ENCODE measurements at regions not wholly inside any gene's neighbourhood (a gene's known extent, or its start where the extent isn't known, plus 50 kb on each side); places are given as distances from the start of the nearest gene placed in this dataset.
"Not testable (repeated sequence)": the region's sequence is repeated elsewhere in the genome, so short reads cannot be mapped to it uniquely, and the experiment has no call there.

- 100% methylated on average over 1 of the region's 3 CpGs for WGBS (ENCODE audit: insufficient coverage)
- no peaks in the 10 kb centered on the region for H3K9me3 ChIP-seq (ENCODE audit: control insufficient read depth, insufficient read depth, low read length)
- H3K27ac ChIP-seq (ENCODE audit: low read depth, low read length): no peak overlapping the region
- H3K4me1 ChIP-seq (ENCODE audit: control insufficient read depth, insufficient read depth, low read length): no peaks in the 10 kb centered on the region
- H3K4me3 ChIP-seq (ENCODE audit: low read depth, low read length): no peak overlapping the region
- DNase-seq (ENCODE audit: low read depth in 4 of 6, low spot score in 6 of 6): no peak
- H3K27me3 ChIP-seq (ENCODE audit: control insufficient read depth, insufficient read depth, low read length): no peaks in the 10 kb centered on the region
- H3K36me3 ChIP-seq (ENCODE audit: control insufficient read depth, insufficient read depth, low read length): no peaks in the 10 kb centered on the region
Observed at GRCh38 chr2:41027095-41027494, 575.2 kb upstream of the SLC8A1 start.

GRCh38 chr2:41031282-41031681, 579.4 kb upstream of the SLC8A1 start:
- Histone ChIP-seq H3K36me3 (ENCODE audit: control insufficient read depth, insufficient read depth, low read length) (no peaks in the 10 kb centered on the region), H3K4me1 (ENCODE audit: control insufficient read depth, insufficient read depth, low read length) (no peaks in the 10 kb centered on the region), H3K27me3 (ENCODE audit: control insufficient read depth, insufficient read depth, low read length) (no peaks in the 10 kb centered on the region), H3K4me3 (ENCODE audit: low read depth, low read length) (no peak overlapping the region), H3K9me3 (ENCODE audit: control insufficient read depth, insufficient read depth, low read length) (no peaks in the 10 kb centered on the region), H3K27ac (ENCODE audit: low read depth, low read length) (no peak overlapping the region)
- DNase-seq (ENCODE audit: low read depth in 4 of 6, low spot score in 6 of 6): no peak

- no peaks in the 10 kb centered on the region for H3K9me3 ChIP-seq (ENCODE audit: control insufficient read depth, insufficient read depth, low read length)
- no peak overlapping the region for H3K27ac ChIP-seq (ENCODE audit: low read depth, low read length)
- no peaks in the 10 kb centered on the region for H3K4me1 ChIP-seq (ENCODE audit: control insufficient read depth, insufficient read depth, low read length)
- H3K4me3 ChIP-seq (ENCODE audit: low read depth, low read length): no peak overlapping the region
- 80% methylated on average over 1 of the region's 4 CpGs for WGBS (ENCODE audit: insufficient coverage)
- H3K27me3 ChIP-seq (ENCODE audit: control insufficient read depth, insufficient read depth, low read length): no peaks in the 10 kb centered on the region
- no peak for DNase-seq (ENCODE audit: low read depth in 4 of 6, low spot score in 6 of 6)
- no peaks in the 10 kb centered on the region for H3K36me3 ChIP-seq (ENCODE audit: control insufficient read depth, insufficient read depth, low read length)
Observed at GRCh38 chr2:41032715-41033114, 580.8 kb upstream of the SLC8A1 start.

GRCh38 chr2:41033127-41033526, 581.2 kb upstream of the SLC8A1 start:
- WGBS (ENCODE audit: insufficient coverage): 89% methylated on average over 6 of the region's 6 CpGs
- no peaks in the 10 kb centered on the region for H3K27me3 ChIP-seq (ENCODE audit: control insufficient read depth, insufficient read depth, low read length)

GRCh38 chr2:41038408-41038807, 586.5 kb upstream of the SLC8A1 start:
- no peak overlapping the region for H3K4me3 ChIP-seq (ENCODE audit: low read depth, low read length)
- H3K27ac ChIP-seq (ENCODE audit: low read depth, low read length): no peak overlapping the region
- no peaks in the 10 kb centered on the region for H3K4me1 ChIP-seq (ENCODE audit: control insufficient read depth, insufficient read depth, low read length)
- no peak for DNase-seq (ENCODE audit: low read depth in 4 of 6, low spot score in 6 of 6)
- no peaks in the 10 kb centered on the region for H3K36me3 ChIP-seq (ENCODE audit: control insufficient read depth, insufficient read depth, low read length)
- no peaks in the 10 kb centered on the region for H3K9me3 ChIP-seq (ENCODE audit: control insufficient read depth, insufficient read depth, low read length)
- no peaks in the 10 kb centered on the region for H3K27me3 ChIP-seq (ENCODE audit: control insufficient read depth, insufficient read depth, low read length)

More at GRCh38 chr2:41033127-41033526, 581.2 kb upstream of the SLC8A1 start:
- DNase-seq (ENCODE audit: low read depth in 4 of 6, low spot score in 6 of 6): no peak
- no peak overlapping the region for H3K27ac ChIP-seq (ENCODE audit: low read depth, low read length)
- no peaks in the 10 kb centered on the region for H3K36me3 ChIP-seq (ENCODE audit: control insufficient read depth, insufficient read depth, low read length)
- no peaks in the 10 kb centered on the region for H3K9me3 ChIP-seq (ENCODE audit: control insufficient read depth, insufficient read depth, low read length)
- H3K4me1 ChIP-seq (ENCODE audit: control insufficient read depth, insufficient read depth, low read length): no peaks in the 10 kb centered on the region
- no peak overlapping the region for H3K4me3 ChIP-seq (ENCODE audit: low read depth, low read length)

GRCh38 chr2:41039750-41040149, 587.9 kb upstream of the SLC8A1 start:
- WGBS (ENCODE audit: insufficient coverage): 87% methylated on average over 7 of the region's 10 CpGs
- not testable (repeated sequence) for H3K27ac ChIP-seq (ENCODE audit: low read depth, low read length); DNase-seq (ENCODE audit: low read depth in 4 of 6, low spot score in 6 of 6)

GRCh38 chr2:41040782-41041520, 589.1 kb upstream of the SLC8A1 start:
- DNase-seq (ENCODE audit: low read depth in 4 of 6, low spot score in 6 of 6): no peak
- no peak overlapping the region for H3K4me3 ChIP-seq (ENCODE audit: low read depth, low read length)
- no peaks in the 10 kb centered on the region for H3K9me3 ChIP-seq (ENCODE audit: control insufficient read depth, insufficient read depth, low read length)
- H3K36me3 ChIP-seq (ENCODE audit: control insufficient read depth, insufficient read depth, low read length): no peaks in the 10 kb centered on the region
- H3K4me1 ChIP-seq (ENCODE audit: control insufficient read depth, insufficient read depth, low read length): no peaks in the 10 kb centered on the region
- no peaks in the 10 kb centered on the region for H3K27me3 ChIP-seq (ENCODE audit: control insufficient read depth, insufficient read depth, low read length)
- no peak overlapping the region for H3K27ac ChIP-seq (ENCODE audit: low read depth, low read length)
- 64% methylated on average over 3 of the region's 6 CpGs for WGBS (ENCODE audit: insufficient coverage)

More at GRCh38 chr2:41039750-41040149, 587.9 kb upstream of the SLC8A1 start:
- not testable (repeated sequence) for H3K36me3 ChIP-seq (ENCODE audit: control insufficient read depth, insufficient read depth, low read length); H3K9me3 ChIP-seq (ENCODE audit: control insufficient read depth, insufficient read depth, low read length); H3K4me1 ChIP-seq (ENCODE audit: control insufficient read depth, insufficient read depth, low read length); H3K4me3 ChIP-seq (ENCODE audit: low read depth, low read length); H3K27me3 ChIP-seq (ENCODE audit: control insufficient read depth, insufficient read depth, low read length)

GRCh38 chr2:41042343-41042742, 590.5 kb upstream of the SLC8A1 start:
- Histone ChIP-seq H3K27me3 (ENCODE audit: control insufficient read depth, insufficient read depth, low read length) (no peaks in the 10 kb centered on the region), H3K4me3 (ENCODE audit: low read depth, low read length) (no peak overlapping the region), H3K9me3 (ENCODE audit: control insufficient read depth, insufficient read depth, low read length) (no peaks in the 10 kb centered on the region), H3K36me3 (ENCODE audit: control insufficient read depth, insufficient read depth, low read length) (no peaks in the 10 kb centered on the region), H3K4me1 (ENCODE audit: control insufficient read depth, insufficient read depth, low read length) (no peaks in the 10 kb centered on the region), H3K27ac (ENCODE audit: low read depth, low read length) (no peak overlapping the region)
- no peak for DNase-seq (ENCODE audit: low read depth in 4 of 6, low spot score in 6 of 6)

- no peaks in the 10 kb centered on the region for H3K4me1 ChIP-seq (ENCODE audit: control insufficient read depth, insufficient read depth, low read length)
- no peaks in the 10 kb centered on the region for H3K9me3 ChIP-seq (ENCODE audit: control insufficient read depth, insufficient read depth, low read length)
- H3K27me3 ChIP-seq (ENCODE audit: control insufficient read depth, insufficient read depth, low read length): no peaks in the 10 kb centered on the region
- H3K4me3 ChIP-seq (ENCODE audit: low read depth, low read length): no peak overlapping the region
- peak in 1 of 6 donors; percentile 16 for DNase-seq (ENCODE audit: low read depth in 4 of 6, low spot score in 6 of 6)
- no peak overlapping the region for H3K27ac ChIP-seq (ENCODE audit: low read depth, low read length)
- no peaks in the 10 kb centered on the region for H3K36me3 ChIP-seq (ENCODE audit: control insufficient read depth, insufficient read depth, low read length)
Observed at GRCh38 chr2:41061356-41061755, 609.5 kb upstream of the SLC8A1 start.

- DNase-seq (ENCODE audit: low read depth in 4 of 6, low spot score in 6 of 6): no peak
- Histone ChIP-seq H3K27me3 (ENCODE audit: control insufficient read depth, insufficient read depth, low read length) (no peaks in the 10 kb centered on the region), H3K9me3 (ENCODE audit: control insufficient read depth, insufficient read depth, low read length) (no peaks in the 10 kb centered on the region), H3K4me3 (ENCODE audit: low read depth, low read length) (no peak overlapping the region), H3K36me3 (ENCODE audit: control insufficient read depth, insufficient read depth, low read length) (no peaks in the 10 kb centered on the region), H3K4me1 (ENCODE audit: control insufficient read depth, insufficient read depth, low read length) (no peaks in the 10 kb centered on the region), H3K27ac (ENCODE audit: low read depth, low read length) (no peak overlapping the region)
- no CpG with 5 or more reads among the region's 1 CpG for WGBS (ENCODE audit: insufficient coverage)
Observed at GRCh38 chr2:41062336-41062735, 610.4 kb upstream of the SLC8A1 start.

Data from spinal cord (tissue), 9 donors.